Left cardiac atrium (tissue), 4 donors: ENCODE measurements at regions not wholly inside any gene's neighbourhood (a gene's known extent, or its start where the extent isn't known, plus 50 kb on each side); places are given as distances from the start of the nearest gene placed in this dataset.
A peak's percentile ranks its signal among the peaks of the same experiment; 100 is the strongest.

Experiments used
- ATAC-seq, 2 donors: fragments of 200-7000 bp; cut with Tn5 transposase; one replicate each; pipeline ENCODE4 v1.9.1; 2020; ENCODE audit warnings: mild to moderate bottlenecking in 2 of 2, moderate library complexity in 2 of 2
- DNase-seq: peaks from one replicate; pipeline ENCODE4 v3.0.0-alpha.2; 2020
- intact Hi-C, 2 donors: fragments of 100-400 bp; cut with DNase I; formaldehyde crosslinking; loops; one replicate each; pipeline versions ENCODE4 v1.14.1 to v1.15.1; 2022 to 2023
- donor health status: DM: no; HTN: yes; CAD: no.
- donor health status: DM: no; HTN: yes; CAD: no; lungs with severe emphysema.
- donor health status: DM: yes; HTN: yes; CAD: no.
- donor health status: Dilated cardiomyopathy.

DNA sequence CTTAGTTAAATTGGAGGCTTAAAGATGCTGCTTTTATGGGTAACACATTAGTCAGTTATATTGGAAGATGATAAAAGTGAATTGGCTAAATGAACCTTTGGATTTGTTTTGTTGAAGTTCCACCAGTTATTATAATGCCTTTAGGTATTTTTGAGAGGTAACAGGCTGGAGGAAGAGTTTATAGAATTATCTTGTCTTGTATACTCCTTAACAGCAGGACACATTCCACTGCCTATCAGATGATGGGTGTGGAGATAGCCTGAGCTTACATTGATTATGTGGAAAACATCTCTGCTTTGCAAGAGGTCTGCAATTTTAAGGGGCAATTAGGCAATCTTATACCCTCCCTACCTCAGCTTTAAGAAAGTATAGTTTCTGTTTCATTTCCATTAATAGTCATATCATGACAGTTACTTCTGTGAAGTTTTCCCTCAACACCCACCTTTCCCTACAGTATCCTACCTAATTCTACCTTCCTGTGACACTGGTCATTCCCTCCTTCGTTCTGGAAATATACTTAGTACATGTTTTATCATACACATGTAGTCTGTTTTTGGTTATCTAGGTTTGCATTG lies 403.7 kb upstream of the SPRED2 start:
- ATAC-seq (no peak), DNase-seq (no peak)
- intact Hi-C loops = no loop called here

DNA sequence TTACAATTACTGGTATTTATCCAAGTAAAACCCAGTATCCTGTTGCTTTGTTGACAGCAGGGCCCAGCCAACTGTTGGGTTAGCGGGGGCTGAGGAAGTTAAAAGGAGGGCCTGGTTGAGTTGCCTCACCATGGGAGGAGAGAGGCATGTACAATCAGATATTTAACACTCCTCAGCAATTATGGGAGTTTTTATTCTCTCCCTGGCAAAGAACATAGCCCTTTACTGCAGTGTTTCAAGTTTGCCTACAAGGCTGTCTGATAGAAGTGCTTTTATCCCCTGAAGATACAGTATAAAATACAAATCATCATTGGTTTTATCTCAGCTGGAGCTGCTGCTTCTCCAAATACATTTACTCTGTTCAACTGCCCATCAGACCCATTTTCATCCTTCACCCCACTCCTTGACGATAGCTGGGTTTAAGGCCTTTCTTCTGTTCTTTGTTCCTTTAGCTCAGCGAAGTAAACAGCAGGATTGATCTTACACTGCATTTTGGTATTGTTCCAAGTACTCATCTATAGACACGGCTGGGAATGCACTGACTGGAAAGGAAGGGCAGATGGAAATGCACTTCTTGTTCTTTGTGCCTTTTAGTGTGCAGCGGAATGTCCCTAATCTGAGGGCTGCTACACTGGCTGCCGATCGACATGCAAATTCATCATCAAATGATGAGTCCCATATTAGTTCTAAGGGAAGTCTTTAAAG lies 402.5 kb upstream of the SPRED2 start:
- ATAC-seq (peak in 1 of 2 donors; percentile 65), DNase-seq (no peak)
- intact Hi-C loops = no loop called here

DNA sequence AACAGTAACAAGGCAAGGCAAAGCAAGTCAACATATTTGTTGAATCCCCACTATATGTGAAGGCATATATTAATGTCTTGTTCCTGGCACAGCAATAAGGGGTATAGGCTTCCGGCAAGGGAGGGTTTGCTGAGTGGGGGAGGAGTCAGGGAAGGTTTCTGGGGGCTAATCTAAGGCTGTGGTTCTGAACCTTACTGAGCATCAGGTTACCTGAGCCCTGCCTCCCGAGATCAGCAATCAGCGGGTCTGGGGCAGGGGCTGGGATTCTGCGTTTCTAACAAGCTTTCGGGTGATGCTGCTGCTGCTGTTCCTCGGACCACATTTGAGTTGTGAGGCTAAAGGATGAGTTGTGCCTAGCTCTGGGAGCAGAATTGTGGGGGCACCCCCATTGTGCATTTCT lies 401.7 kb upstream of the SPRED2 start:
- ATAC-seq (no peak), DNase-seq (no peak)
- intact Hi-C loops = no loop called here

DNA sequence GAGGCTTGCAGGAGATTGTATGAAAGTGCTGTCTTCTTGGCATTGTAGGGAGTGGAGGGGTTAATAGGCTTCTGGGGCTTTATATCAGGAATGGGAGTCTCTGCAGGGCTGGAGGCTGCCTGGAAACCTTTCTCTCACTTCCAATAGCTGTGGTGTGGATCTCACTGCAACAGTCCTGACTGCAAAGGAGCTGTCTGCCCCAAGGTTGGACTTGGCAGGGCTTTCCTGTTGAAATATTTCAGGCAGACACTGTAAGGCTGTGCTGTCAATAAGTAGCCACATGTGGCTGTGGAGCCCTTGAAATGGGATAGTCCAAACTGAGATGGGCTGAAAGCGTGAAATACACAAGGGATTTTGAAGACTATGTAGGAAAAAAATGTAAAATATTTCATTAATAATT lies 399.1 kb upstream of the SPRED2 start:
- intact Hi-C loops = no loop called here
- DNase-seq = no peak
- peak in 1 of 2 donors; percentile 15 for ATAC-seq

DNA sequence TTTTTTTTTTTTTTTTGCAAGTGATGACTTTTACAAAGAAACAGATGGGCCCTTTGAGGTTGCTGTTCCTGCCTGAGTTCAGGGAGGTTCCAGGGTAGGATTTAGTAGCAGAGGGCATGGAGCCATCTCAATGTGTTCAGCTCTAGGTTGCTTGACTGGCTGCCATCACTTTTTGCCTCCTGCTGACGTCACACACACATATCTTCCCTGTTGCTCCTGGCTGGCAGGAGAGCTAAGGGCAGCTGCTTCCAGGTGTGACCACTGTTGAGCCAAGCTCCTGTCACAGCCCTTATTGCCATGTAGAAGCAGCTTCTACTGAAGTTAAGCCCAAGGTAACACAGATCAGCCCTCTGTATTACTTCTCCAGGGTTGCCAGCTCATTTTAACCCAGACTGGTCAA lies 394.2 kb upstream of the SPRED2 start:
- intact Hi-C loops = no loop called here
- DNase-seq (no peak), ATAC-seq (no peak)

DNA sequence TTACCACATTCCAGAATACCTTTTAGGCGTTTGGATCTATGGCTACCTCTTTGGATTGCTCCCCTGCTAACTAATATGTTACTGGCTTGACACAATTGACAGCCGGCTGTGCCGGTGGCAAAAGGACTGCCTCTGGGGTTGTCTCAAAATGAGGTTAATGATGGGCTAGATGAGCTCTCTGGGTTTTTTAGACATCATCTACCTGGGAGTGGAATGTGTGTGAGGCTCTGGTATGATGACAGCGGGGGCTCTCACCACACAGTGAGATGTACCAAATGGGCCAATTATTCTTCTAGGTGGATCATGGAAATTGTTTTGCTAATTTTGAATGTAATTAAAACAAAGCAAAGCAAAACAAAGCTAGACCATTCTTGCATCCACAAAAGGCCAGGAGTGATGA lies 391.1 kb upstream of the SPRED2 start:
- no peak for ATAC-seq
- no peak for DNase-seq
- intact Hi-C loops = no loop called here

DNA sequence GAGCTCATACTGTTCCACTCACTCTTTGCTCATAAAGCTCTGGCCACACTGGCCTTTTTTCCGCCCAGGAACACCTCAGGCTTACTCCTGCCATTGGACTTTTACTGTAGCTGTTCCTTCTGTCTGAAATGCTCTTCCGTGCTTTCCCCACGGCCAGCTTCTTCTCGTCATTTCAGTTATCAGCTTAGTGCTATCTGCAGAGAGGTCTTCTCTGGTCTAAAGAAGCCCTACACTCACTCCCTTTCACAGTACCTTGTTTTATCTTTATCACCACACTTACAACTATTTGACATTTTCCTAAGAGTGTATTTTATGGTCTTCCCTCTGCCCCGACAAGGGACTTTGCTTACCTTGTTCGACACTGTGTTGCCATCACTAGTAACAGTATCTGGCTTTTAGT lies 388.1 kb upstream of the SPRED2 start:
- no peak for DNase-seq
- intact Hi-C loops = no loop called here
- ATAC-seq = no peak

DNA sequence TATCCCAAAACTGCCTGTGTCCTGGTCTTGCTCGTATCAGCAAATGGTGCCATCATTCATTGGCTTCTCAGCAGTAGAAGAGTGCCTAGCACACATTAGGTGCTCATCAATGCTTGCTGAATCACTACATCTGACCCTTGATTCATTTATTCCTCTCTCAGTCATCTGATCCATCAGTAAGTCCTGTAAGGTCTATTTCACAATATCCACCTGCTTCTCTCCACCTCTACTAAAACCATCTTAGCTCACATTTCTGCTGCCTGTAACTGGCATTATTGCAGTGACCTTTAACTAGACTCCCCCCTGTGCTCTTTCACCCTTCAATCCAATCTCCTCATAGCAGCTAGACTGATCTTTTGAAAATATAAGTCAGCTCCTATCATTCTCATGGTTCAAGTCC lies 387.6 kb upstream of the SPRED2 start:
- intact Hi-C loops = no loop called here
- ATAC-seq (no peak), DNase-seq (no peak)

DNA sequence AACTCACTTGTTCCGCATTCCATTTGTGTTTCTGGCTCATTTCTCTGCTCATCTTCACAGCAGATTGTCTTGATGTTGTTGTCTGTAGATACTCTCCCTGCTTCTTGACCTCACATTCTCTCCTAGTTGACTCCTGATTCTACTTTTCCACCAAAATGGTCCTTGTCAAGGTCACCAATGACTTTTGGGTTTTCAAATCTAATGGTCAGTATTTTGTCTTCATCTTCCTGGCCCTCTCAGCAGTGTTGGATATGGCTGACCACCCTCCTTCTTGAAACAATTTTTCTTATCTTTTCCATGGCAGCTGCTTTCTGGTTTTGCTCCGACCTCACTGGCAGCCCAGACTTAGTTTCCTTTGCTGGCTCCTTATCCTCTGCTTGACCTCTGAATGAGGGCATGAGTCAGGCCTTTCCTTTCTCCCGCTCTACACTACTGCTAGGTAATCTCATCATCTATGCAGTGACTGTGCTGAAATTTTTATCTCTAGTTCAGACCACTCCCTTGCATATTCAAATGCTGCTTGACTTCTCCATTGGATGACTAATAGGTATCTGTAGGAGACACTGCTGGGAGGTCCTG lies 386.6 kb upstream of the SPRED2 start:
- intact Hi-C loops = no loop called here
- ATAC-seq (peak in 1 of 2 donors; percentile 90), DNase-seq (no peak)

DNA sequence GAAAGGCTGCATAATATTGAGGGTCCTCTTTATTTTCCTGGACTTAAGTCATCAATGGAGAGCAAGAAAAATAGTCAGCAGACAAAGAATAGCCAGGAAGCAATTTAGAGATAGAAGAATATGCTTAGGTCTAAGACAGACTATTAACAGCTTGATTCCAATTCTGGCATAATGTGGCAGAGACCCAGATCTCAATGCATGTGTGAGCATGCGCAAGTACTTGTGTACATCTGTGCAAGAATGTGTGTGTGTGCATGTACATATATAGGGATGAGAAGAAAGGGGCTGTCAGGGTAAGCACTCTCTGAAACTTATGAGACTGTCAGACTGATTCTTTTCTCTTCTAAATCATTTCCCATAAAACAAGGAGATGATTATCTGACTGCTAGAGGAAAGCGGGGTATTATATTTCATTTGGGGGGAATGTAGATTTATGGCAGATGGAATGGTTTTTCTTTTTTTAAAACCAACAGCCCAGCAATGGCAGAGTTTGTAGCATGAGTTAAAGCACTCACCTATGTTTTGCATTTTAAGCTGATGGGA lies 381.3 kb upstream of the SPRED2 start:
- DNase-seq (no peak), ATAC-seq (no peak)
- intact Hi-C loops = no loop called here

DNA sequence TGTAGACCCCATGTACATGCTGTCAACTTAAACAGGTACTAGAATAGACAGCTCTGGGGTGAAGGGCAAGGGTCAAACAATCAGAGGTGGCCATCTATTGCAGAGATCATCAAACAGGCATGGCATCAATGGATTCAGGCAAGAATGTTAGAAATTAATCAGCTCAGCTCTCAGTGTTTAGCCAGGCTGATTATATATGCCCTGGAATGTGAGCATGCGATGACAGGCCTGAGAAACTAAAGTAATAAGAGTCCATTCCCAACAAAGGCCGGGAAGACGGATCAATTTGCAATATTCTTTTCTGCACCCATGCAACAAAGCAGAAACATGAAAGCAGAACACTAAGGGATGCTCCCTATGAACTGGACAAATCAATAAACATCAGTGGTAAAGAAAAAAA lies 380.5 kb upstream of the SPRED2 start:
- ATAC-seq (no peak), DNase-seq (no peak)
- intact Hi-C loops = no loop called here

DNA sequence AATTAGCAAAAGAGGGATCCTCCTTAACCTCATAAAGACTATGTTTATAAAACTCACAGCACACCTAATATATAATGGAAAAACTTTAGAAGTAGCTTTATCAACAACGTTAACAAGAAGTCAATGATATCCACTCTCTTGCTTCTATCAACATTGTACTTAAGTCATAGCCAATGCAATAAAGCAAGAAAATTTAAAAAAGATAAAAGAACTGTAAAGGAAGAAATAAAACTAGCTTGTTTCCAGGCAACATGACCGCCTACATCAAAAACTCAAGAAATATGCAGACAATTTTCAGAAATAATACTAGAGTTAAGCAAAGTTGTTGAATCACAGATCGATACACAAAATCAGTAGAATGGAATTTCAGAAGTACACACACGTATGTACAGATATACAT lies 375.5 kb upstream of the SPRED2 start:
- ATAC-seq (no peak), DNase-seq (no peak)
- intact Hi-C loops = no loop called here

DNA sequence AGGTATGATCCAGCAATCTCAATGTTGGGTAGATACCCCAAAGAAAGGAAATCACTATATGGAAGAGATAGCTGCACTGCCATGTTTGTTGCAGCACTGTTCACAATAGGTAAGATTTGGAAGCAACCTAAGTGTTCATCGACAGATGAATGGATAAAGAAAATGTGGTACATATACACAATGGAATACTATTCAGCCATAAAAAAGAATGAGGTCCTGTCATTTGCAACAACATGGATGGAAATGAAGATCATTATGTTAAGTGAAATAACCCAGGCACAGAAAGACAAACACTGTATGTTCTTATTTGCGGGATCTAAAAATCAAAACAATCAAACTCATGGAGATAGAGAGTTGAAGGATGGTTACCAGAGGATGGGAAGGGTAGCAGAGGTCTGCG lies 372.4 kb upstream of the SPRED2 start:
- no peak for DNase-seq
- ATAC-seq = no peak
- intact Hi-C loops = no loop called here

DNA sequence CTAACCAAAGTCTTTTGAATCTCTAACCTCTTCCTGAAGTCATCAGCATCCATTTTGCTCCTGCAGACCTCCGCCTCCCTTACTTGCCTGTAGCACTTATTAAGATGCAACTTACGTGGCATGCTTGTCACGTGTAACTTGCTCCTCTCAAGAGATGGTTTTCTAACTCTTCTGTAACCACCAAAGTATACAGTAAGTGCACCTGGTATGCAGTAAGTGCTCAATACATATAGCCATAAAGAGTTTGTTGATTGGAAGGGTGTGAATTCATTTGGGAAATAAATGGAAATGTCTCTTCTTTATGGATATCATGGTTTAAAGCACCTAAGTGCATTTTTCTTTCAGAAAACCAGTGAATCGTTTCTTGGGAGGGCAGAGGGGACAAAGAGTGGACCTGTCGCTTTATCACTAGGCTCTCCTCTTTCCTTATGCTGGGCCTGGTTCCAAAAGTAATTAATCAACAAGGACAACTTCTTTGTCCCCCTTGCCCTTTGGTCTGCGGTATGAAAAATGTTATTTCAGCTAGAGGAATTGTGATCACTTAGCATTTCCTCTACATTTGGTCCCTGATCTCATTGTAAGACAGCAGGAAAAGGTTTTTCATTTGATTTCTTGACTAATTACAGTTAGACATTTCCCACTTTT lies 370.0 kb upstream of the SPRED2 start:
- intact Hi-C loops = no loop called here
- no peak for ATAC-seq
- DNase-seq = no peak

DNA sequence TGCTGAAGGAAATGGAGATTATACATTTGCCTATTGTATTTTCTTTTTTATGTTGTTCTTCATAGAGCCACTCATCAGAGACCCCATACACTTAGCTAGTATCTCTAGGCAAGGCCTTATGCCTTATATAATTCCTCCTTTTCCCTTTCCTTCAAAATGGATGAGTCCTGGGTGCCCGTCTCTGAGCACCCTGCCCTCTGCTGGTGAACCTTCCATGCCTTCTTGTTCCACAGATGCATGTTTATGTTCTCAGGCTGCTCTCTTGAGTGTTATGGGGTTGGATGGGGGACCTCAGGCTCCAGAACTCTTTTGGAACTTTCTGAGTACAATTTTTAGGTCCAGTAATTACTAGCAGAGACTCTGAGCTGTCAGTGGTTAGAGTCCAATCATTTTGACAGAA lies 368.6 kb upstream of the SPRED2 start:
- intact Hi-C loops = no loop called here
- DNase-seq = no peak
- no peak for ATAC-seq

DNA sequence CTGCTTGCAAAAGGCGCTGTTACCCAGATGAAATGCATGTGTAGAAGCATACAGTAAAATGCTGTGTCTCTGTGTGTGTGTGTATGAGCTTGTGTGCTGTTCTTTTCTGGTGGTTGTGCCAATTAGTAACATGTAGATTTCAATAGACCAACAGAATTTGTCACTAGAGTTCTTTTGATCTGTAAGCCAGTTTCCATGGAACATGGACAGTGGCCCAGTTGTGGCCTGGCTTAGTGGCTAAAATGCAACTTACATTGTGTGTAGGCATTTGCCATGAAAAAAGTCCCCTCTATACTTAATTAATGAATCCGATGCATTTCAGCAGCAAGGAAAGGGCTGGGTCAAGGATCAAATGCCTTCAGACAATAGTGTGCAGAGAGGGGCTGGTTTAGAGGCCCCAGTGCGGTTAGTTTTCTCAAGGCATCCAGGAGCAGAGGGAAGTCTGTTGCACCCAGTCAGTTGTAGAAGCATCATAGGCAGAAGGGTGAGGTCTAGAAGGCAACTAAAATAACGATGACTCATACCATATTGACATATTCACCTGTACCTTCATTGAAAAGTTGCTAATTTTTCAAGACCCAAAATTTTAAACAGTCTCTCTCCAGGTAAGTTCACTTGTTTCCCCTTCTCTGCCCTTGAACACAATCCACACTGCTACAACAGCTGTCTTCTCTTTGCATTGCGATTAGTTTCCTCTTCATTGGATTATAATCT lies 366.9 kb upstream of the SPRED2 start:
- ATAC-seq (no peak), DNase-seq (no peak)
- intact Hi-C loops = no loop called here

DNA sequence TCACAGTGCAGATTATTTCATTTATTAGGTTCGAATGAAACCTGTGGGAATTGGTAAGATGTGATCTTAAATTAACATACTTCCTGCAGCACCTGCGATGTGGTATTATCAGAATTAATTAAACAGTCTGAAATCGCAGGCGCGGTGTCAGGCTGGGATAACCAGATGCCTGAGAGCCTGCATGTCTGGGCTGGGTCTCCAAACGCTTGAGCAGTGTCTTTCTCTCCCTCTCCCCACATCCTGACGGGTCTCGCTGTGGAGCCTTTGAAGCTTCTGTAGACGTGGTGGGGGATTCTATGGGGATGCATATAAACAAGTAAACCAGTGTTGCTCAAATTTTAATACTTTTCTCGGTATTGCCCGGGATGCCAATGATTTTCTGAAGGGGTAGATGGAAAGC lies 366.2 kb upstream of the SPRED2 start:
- ATAC-seq (no peak), DNase-seq (no peak)
- intact Hi-C loops = no loop called here

DNA sequence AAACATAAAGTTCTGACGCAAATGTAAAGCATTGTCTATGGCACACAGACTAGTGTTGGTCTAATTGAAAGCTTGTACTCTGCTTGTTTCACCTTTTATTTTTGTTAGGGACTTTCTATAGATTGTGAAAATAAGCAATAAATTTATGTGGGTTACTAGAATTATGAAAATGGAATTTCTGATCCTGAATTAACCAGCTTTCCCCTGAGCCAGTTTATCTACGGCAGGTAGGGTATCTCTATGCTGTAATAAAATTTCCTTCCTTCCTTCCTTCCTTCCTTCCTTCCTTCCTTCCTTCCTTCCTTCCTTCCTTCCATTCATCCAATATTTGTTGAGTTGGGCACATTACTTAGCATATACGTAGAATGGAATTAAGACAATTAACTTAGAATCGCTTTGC lies 362.6 kb upstream of the SPRED2 start:
- DNase-seq (no peak), ATAC-seq (no peak)
- intact Hi-C loops = no loop called here

DNA sequence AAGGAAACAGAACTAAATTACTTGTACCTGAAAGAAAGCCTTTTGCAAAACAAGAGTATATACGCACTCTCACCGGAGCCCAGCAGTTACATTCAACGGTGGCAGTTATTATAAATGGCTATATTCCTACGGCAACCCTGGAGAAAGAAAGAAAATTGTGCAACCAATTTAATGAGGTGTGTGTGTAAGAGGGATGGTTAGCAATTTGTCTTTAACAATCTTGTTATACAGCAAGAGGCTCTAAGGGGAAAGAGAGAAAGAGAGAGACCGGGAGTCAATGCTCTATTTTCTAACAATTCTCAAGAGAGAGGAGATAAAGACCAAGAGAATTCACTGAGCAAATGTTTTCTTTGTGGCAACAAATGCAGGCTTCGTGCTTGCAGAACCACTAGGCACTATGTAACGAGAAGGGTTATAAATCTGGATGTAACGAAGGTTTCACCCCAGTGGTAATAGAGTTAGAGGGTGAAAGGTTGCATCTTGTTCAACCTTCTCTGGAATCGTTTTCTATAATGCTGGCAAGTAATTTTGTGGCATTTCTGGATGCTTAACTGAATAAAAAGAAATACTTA lies 359.1 kb upstream of the SPRED2 start:
- intact Hi-C loops = no loop called here
- DNase-seq = no peak
- ATAC-seq = no peak

DNA sequence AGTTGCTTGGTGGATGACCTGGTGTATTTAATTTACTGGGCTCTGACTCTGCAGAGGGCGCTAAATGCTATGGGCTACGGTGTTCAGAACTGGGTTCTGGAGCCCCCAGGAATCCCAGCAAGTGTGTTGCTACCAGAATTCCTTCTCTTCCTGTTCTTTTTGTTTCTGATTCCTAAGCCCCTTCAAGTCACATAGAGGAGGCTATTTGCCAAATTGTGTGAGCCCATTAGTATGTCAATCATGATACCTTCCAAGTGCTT lies 358.2 kb upstream of the SPRED2 start:
- DNase-seq = no peak
- intact Hi-C loops = no loop called here
- no peak for ATAC-seq
